ENCODE measurements at regions not wholly inside any gene's neighbourhood (a gene's known extent, or its start where the extent isn't known, plus 50 kb on each side); places are given as distances from the start of the nearest gene placed in this dataset.

DNA sequence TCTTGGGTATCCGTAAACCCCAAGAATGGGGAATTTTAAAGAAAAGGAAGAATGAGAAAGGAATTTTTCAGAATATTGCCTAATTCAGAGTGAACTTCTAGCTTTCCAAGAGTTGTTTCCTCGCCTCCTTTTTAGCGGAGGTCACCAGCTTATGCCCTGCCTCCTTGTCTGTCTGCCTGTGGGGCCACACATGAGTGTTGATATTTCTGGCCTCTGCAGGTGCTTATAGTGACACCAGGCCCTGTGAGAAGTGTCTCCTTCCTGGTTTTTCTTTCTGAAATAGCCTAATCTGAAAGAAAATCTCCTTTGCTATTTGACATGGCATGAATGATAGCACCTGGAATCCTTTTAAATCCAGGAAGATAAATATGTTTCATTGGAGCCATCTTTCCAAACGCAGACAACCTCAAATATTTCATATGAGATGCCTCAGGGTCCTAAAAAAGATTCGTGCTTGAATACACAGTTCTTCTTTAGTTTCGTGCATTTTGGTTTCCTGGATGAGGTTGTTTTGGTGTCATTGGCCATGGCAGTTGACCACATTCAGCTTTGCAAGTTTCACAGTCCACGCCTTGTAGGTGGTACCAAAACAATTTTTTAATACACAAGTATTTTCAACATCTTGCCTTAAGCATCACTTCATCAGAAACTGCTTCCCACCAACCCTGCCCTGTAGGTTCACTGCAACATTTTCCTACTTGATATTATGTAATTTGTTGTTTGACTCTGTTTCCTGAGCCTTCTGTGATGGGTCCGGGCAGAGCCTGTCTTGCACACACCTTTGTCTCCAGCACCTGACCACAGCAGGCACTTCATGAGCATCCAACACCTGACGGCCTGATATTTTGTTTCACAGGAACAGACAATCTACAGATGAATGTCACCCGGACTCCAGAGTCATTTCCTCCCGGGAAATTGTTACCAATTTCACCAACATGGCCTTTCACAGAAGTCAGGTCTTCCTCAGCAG lies 159.4 kb downstream of the C11orf91 start:
- no peak for DNase-seq (ENCODE audit: low read depth)
- TF ChIP-seq, protein P1, sequence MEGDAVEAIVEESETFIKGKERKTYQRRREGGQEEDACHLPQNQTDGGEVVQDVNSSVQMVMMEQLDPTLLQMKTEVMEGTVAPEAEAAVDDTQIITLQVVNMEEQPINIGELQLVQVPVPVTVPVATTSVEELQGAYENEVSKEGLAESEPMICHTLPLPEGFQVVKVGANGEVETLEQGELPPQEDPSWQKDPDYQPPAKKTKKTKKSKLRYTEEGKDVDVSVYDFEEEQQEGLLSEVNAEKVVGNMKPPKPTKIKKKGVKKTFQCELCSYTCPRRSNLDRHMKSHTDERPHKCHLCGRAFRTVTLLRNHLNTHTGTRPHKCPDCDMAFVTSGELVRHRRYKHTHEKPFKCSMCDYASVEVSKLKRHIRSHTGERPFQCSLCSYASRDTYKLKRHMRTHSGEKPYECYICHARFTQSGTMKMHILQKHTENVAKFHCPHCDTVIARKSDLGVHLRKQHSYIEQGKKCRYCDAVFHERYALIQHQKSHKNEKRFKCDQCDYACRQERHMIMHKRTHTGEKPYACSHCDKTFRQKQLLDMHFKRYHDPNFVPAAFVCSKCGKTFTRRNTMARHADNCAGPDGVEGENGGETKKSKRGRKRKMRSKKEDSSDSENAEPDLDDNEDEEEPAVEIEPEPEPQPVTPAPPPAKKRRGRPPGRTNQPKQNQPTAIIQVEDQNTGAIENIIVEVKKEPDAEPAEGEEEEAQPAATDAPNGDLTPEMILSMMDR (IDR thresholded peaks at IDR 0.05; ENCODE audit: control insufficient read depth, extremely low read depth, insufficient read depth): no peak
- no peak overlapping the region for H3K4me3 ChIP-seq (ENCODE audit: low read depth, low read length)

DNA sequence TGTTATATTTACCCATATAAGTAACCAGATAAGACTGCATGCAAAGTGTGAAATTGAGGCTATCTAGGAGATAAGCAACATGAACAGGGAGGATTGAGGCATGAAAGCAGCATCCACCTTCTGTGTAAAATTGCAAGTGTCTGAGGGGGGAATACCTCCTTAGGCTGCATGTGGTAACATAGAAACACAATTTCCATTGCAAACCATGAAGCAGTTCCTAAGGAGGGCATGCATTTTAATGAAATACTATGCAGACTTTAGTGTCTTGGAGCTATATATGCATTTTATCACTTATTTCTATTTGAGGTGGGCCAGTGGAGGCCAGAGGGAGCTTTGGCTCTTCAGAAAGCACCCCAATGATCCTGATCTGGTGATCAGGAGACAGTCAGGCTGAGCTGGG lies 160.2 kb downstream of the C11orf91 start:
- DNase-seq (ENCODE audit: low read depth): no peak
- H3K4me3 ChIP-seq (ENCODE audit: low read depth, low read length): no peak overlapping the region
- TF ChIP-seq, protein P1 (IDR thresholded peaks at IDR 0.05; ENCODE audit: control insufficient read depth, extremely low read depth, insufficient read depth): no peak

DNA sequence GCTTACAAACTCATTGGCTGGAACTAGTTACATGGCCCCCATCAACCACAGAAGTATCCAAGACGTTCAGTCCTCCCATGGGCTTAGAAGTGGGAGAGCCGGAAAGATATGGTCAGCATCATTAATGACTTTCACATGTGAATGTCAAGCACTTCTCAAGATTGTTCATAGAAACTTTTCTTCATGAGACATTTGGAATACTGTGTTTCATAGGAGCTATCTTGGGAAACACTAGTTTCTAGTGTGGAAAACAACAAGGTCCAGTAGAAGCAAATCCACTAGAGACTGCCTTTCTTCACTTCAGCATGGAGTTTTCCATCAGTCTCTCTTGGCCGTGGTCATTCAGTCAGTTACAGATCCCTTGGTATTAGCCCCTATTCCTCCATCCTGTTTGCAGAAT lies 160.9 kb downstream of the C11orf91 start:
- no peak overlapping the region for H3K4me3 ChIP-seq (ENCODE audit: low read depth, low read length)
- TF ChIP-seq, protein P1 (IDR thresholded peaks at IDR 0.05; ENCODE audit: control insufficient read depth, extremely low read depth, insufficient read depth): no peak
- no peak for DNase-seq (ENCODE audit: low read depth)

DNA sequence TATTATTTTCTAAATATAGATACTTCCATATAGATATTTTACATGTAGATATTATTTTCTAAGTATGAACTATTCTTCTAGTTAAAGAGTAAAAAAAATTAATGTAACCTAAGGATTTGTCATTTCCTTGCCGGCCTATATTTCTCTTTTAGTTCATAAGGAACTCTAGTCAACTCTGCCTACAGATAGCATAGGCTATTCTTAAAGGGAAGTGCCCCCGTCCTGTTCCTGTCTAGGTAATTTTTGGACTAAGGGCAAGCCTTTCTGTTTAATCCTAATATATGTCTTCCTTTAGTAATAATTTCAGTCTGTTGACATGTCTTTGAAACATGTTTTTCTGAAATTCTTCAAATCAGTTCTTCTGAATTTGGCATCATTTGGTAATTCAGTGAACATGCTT lies 161.9 kb downstream of the C11orf91 start:
- DNase-seq (ENCODE audit: low read depth): no peak
- H3K4me3 ChIP-seq (ENCODE audit: low read depth, low read length): no peak overlapping the region
- TF ChIP-seq, protein P1 (IDR thresholded peaks at IDR 0.05; ENCODE audit: control insufficient read depth, extremely low read depth, insufficient read depth): no peak

DNA sequence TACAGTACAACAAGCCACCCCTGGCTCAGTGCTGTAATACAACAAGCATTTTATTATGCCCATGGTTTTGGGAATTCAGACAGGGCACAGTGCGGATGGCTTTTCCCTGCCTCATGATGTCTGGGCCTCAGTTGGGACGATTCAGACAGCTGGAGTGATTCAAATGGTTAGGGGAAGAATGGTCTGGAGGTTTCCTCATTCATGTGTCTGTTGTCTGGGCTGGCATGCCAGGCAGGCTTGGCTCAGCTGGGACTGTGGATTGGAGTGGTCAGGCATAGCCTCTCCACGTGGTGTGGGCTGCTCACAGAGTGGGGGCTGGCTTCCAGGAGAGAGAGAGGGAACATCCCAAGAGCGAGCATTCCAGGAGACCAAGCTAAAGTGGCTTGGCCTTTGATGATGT lies 164.4 kb downstream of the C11orf91 start:
- H3K4me3 ChIP-seq (ENCODE audit: low read depth, low read length): no peak overlapping the region
- no peak for DNase-seq (ENCODE audit: low read depth)
- TF ChIP-seq, protein P1 (IDR thresholded peaks at IDR 0.05; ENCODE audit: control insufficient read depth, extremely low read depth, insufficient read depth): no peak

DNA sequence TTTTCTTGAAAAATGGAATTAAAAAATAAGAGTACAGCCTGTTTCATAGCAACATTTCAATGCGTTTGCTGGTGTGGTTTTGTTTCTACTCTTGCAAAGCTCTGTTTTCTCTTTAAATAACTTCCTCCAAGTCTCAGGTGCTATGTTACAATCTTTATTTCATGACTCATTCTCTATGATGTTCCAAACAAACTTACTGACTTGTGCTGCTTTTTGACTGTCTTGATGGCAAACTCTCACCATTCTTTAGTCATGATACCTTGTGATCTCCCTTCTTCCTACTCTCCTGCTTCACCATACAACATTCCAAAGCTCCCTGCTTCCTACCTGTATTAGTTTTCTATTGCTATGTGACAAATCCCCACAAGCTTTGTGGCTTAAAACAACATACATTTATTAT lies 166.1 kb downstream of the C11orf91 start:
- H3K4me3 ChIP-seq (ENCODE audit: low read depth, low read length): no peak overlapping the region
- TF ChIP-seq, protein P1 (IDR thresholded peaks at IDR 0.05; ENCODE audit: control insufficient read depth, extremely low read depth, insufficient read depth): no peak
- no peak for DNase-seq (ENCODE audit: low read depth)
